NB4 (cell line): ENCODE measurements at regions not wholly inside any gene's neighbourhood (a gene's known extent, or its start where the extent isn't known, plus 50 kb on each side); places are given as distances from the start of the nearest gene placed in this dataset.

Experiments used
- DNase-seq: peaks from one replicate; pipeline ENCODE4 v3.0.0; 2010; ENCODE audit warnings: low read depth
- H3K4me3 ChIP-seq: one replicate; pipeline ENCODE4 v1.5.1; 2011; ENCODE audit warnings: mild to moderate bottlenecking, low read depth, low read length, moderate library complexity
- MYC ChIP-seq: IDR thresholded peaks from 2 replicates; pipeline ENCODE4 v1.6.1; 2011; ENCODE audit warnings: low read depth, low read length
- POLR2A ChIP-seq: IDR thresholded peaks from 2 replicates; pipeline ENCODE4 v1.6.1; 2011; ENCODE audit warnings: mild to moderate bottlenecking; ENCODE audit not compliant: insufficient read length; ENCODE audit errors: extremely low read depth
- TF ChIP-seq, protein P1 (sequence below): IDR thresholded peaks from 2 replicates; pipeline ENCODE4 v1.6.1; 2011; ENCODE audit warnings: low read depth, low read length
- TF ChIP-seq, protein P2 (sequence below): IDR thresholded peaks from one replicate; pipeline ENCODE4 v1.5.1; 2012; ENCODE audit warnings: low read depth, low read length

- no peak for DNase-seq
- H3K4me3 ChIP-seq: no peak overlapping the region
- TF ChIP-seq POLR2A (no peak), MYC (no peak)
- TF ChIP-seq, protein P1, sequence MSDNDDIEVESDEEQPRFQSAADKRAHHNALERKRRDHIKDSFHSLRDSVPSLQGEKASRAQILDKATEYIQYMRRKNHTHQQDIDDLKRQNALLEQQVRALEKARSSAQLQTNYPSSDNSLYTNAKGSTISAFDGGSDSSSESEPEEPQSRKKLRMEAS: no peak
- TF ChIP-seq, protein P2, sequence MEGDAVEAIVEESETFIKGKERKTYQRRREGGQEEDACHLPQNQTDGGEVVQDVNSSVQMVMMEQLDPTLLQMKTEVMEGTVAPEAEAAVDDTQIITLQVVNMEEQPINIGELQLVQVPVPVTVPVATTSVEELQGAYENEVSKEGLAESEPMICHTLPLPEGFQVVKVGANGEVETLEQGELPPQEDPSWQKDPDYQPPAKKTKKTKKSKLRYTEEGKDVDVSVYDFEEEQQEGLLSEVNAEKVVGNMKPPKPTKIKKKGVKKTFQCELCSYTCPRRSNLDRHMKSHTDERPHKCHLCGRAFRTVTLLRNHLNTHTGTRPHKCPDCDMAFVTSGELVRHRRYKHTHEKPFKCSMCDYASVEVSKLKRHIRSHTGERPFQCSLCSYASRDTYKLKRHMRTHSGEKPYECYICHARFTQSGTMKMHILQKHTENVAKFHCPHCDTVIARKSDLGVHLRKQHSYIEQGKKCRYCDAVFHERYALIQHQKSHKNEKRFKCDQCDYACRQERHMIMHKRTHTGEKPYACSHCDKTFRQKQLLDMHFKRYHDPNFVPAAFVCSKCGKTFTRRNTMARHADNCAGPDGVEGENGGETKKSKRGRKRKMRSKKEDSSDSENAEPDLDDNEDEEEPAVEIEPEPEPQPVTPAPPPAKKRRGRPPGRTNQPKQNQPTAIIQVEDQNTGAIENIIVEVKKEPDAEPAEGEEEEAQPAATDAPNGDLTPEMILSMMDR: no peak
These were observed 306.4 kb upstream of the ZNF32 start for GRCh38 chr10:43955002-43955596.

DNA sequence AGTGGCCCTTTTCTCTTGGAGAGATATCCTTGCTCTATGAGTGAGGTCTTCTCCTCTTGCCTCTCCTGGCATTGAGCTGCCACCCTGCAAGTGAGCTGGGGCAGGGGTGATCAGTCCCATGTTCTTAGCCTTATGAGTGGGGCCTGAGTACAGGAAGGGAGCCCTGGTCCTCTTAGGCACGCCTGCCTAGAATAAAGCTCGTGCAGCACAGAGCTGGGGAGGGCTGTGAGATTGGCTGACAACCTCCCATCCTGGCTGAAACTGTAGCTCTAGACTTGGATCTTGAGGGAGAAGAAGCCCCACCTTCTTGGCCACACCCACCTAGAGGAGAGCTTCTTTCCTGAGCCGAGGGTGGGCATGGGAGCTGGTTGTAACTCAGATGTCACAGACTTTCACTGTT, 305.0 kb upstream of the ZNF32 start:
- no peak for DNase-seq
- H3K4me3 ChIP-seq: no peak overlapping the region
- TF ChIP-seq, protein P1: no peak
- TF ChIP-seq POLR2A (no peak), MYC (no peak)
- TF ChIP-seq, protein P2: no peak

DNA sequence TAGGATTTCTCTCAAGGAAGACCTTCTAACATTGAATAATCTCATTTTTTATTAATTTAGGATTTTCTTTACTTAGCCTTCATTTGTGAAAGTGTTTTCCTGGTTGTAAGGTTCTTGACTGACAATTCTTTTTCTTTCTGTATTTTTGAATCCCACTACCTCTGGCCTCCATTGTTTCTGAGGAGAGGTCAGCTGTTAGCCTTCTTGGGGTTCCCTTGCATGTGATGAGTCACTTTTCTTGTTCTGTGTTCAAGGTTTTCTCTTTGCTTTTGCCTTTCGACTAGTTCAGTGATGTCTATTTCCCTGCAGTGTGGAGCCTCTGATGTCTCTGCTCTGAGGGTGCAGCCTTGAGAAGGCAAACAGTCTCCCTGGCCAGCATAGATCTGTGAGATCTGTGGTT, 304.1 kb upstream of the ZNF32 start:
- DNase-seq: no peak
- TF ChIP-seq POLR2A: no peak
- TF ChIP-seq, protein P2: no peak
- no peak for TF ChIP-seq MYC
- TF ChIP-seq, protein P1: no peak
- no peak overlapping the region for H3K4me3 ChIP-seq

- no peak overlapping the region for H3K4me3 ChIP-seq
- TF ChIP-seq, protein P1: no peak
- TF ChIP-seq POLR2A: no peak
- TF ChIP-seq, protein P2: no peak
- no peak for TF ChIP-seq MYC
- DNase-seq: no peak
These were observed 300.7 kb upstream of the ZNF32 start for GRCh38 chr10:43949351-43949750.

DNA sequence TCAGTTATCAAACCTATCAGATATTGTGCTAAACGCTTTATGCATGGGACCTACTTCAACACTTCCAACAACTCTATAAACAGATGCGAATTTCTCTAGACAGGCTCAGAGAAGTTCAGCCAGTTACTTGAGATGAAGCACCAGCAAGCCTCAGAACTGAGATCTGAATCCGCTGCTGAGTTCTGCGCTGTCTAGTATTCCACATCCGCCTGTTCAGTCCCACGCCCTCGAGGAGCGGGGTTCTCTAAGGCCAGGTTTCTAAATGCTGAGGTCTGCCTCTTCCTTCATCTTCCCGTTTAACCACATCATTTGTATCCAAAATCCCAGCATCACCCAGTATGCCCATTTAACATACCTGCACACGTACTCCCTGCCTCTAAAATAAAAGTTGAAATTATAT, 297.8 kb upstream of the ZNF32 start:
- DNase-seq: no peak
- no peak overlapping the region for H3K4me3 ChIP-seq
- TF ChIP-seq, protein P1: no peak
- TF ChIP-seq MYC: no peak
- no peak for TF ChIP-seq POLR2A
- TF ChIP-seq, protein P2: no peak
